MCF 10A (cell line): ENCODE measurements at regions not wholly inside any gene's neighbourhood (a gene's known extent, or its start where the extent isn't known, plus 50 kb on each side); places are given as distances from the start of the nearest gene placed in this dataset.

ENCODE experiments used
- BruUV-seq: library from RNA; stranded (reverse); fragments of 400-500 nt; replicated peaks from 2 replicates; lab custom pipeline; 2021; lab: Mats Ljungman, UMichigan
- CTCF ChIA-PET: fragments of 300-600 bp; sonication (Branson Sonifier 250); formaldehyde crosslinking; extraction: SDS; loops from one replicate; lab custom pipeline; 2021; ENCODE audit warnings: antibody characterized with exemption, inconsistent platforms; lab: Yijun Ruan, JAX
- POLR2A ChIA-PET: fragments of 300-600, 350-650 bp; sonication (Branson Sonifier 250); formaldehyde crosslinking; extraction: SDS; loops from one replicate; lab custom pipeline; 2020; ENCODE audit warnings: antibody characterized with exemption, inconsistent platforms; lab: Yijun Ruan, JAX
- DNase-seq: peaks from one replicate; pipeline ENCODE4 v3.0.0-alpha.2; 2018; ENCODE audit not compliant: unreplicated experiment
- H3K27ac Mint-ChIP-seq: one replicate; pipeline ENCODE4 v1.8.0; 2022; ENCODE audit warnings: mild to moderate bottlenecking, low read depth, mixed read lengths; ENCODE audit not compliant: unreplicated experiment
- H3K27me3 Mint-ChIP-seq: one replicate; pipeline ENCODE4 v1.8.0; 2022; ENCODE audit warnings: mixed read lengths; ENCODE audit not compliant: insufficient read depth, unreplicated experiment
- H3K36me3 Mint-ChIP-seq: one replicate; pipeline ENCODE4 v1.8.0; 2022; ENCODE audit warnings: mild to moderate bottlenecking, moderate library complexity, mixed read lengths; ENCODE audit not compliant: insufficient read depth, unreplicated experiment
- H3K4me1 Mint-ChIP-seq: one replicate; pipeline ENCODE4 v1.8.0; 2022; ENCODE audit warnings: mixed read lengths; ENCODE audit not compliant: insufficient read depth, unreplicated experiment
- H3K4me3 Mint-ChIP-seq: one replicate; pipeline ENCODE4 v1.8.0; 2022; ENCODE audit warnings: mild to moderate bottlenecking, moderate library complexity, mixed read lengths; ENCODE audit not compliant: unreplicated experiment
- H3K9me3 Mint-ChIP-seq: one replicate; pipeline ENCODE4 v1.8.0; 2022; ENCODE audit warnings: mixed read lengths; ENCODE audit not compliant: unreplicated experiment
- CTCF ChIP-seq: fragments of 200-600 bp; IDR thresholded peaks from one replicate; pipeline ENCODE4 v1.8.0; 2022; ENCODE audit warnings: antibody characterized with exemption, mild to moderate bottlenecking; ENCODE audit not compliant: unreplicated experiment
- intact Hi-C: fragments of 100-400 bp; cut with micrococcal nuclease; formaldehyde crosslinking; loops from 2 replicates; pipeline ENCODE4 v1.14.1; 2022

GRCh38 chr2:16085073-16085472 is 144.7 kb downstream of the MYCN start:
- POLR2A ChIA-PET = no interaction called here
- DNase-seq = no peak
- H3K27ac Mint-ChIP-seq = no peak overlapping the region
- no peak overlapping the region for H3K4me3 Mint-ChIP-seq
- no peak for TF ChIP-seq CTCF
- no TSS peak for BruUV-seq
- CTCF ChIA-PET = no interaction called here
- no peaks in the 10 kb centered on the region for H3K27me3 Mint-ChIP-seq
- H3K9me3 Mint-ChIP-seq = peaks cover 8% of the 10 kb centered on the region
- intact Hi-C loops = no loop called here
- no peaks in the 10 kb centered on the region for H3K4me1 Mint-ChIP-seq
- no peaks in the 10 kb centered on the region for H3K36me3 Mint-ChIP-seq

GRCh38 chr2:16084274-16084673 is 143.9 kb downstream of the MYCN start:
- Mint-ChIP-seq H3K4me3 (no peak overlapping the region), H3K9me3 (peaks cover 8% of the 10 kb centered on the region), H3K36me3 (no peaks in the 10 kb centered on the region), H3K27ac (no peak overlapping the region), H3K4me1 (no peaks in the 10 kb centered on the region), H3K27me3 (no peaks in the 10 kb centered on the region)
- BruUV-seq = no TSS peak
- intact Hi-C loops = no loop called here
- no peak for TF ChIP-seq CTCF
- POLR2A ChIA-PET = no interaction called here
- no peak for DNase-seq
- CTCF ChIA-PET = no interaction called here

- H3K4me3 Mint-ChIP-seq = no peak overlapping the region
- POLR2A ChIA-PET = no interaction called here
- no peak overlapping the region for H3K27ac Mint-ChIP-seq
- CTCF ChIA-PET = interaction anchor here (0.7 kb wide), 1 partner anchor 81 kb away, joined by 3 read pairs; no protein-coding TSS in a partner anchor
- H3K27me3 Mint-ChIP-seq = no peaks in the 10 kb centered on the region
- intact Hi-C loops = no loop called here
- no peaks in the 10 kb centered on the region for H3K36me3 Mint-ChIP-seq
- peaks cover 8% of the 10 kb centered on the region for H3K9me3 Mint-ChIP-seq
- BruUV-seq = no TSS peak
- no peak for DNase-seq
- H3K4me1 Mint-ChIP-seq = no peaks in the 10 kb centered on the region
- TF ChIP-seq CTCF = no peak
Measured at GRCh38 chr2:16082276-16082675, 141.9 kb downstream of the MYCN start.

- CTCF ChIA-PET = interaction anchor here (0.7 kb wide), 1 partner anchor 82 kb away, joined by 3 read pairs; no protein-coding TSS in a partner anchor
- no peak for TF ChIP-seq CTCF
- DNase-seq = no peak
- BruUV-seq = no TSS peak
- Mint-ChIP-seq H3K36me3 (no peaks in the 10 kb centered on the region), H3K27me3 (no peaks in the 10 kb centered on the region), H3K27ac (no peak overlapping the region), H3K4me3 (no peak overlapping the region), H3K9me3 (peaks cover 8% of the 10 kb centered on the region), H3K4me1 (no peaks in the 10 kb centered on the region)
- POLR2A ChIA-PET = interaction anchor here (0.6 kb wide), 1 partner anchor 1443 kb away, joined by 3 read pairs; no protein-coding TSS in a partner anchor
- intact Hi-C loops = no loop called here
Measured at GRCh38 chr2:16081316-16082200, 141.2 kb downstream of the MYCN start.
